K562 (cell line): ENCODE measurements at regions not wholly inside any gene's neighbourhood (a gene's known extent, or its start where the extent isn't known, plus 50 kb on each side); places are given as distances from the start of the nearest gene placed in this dataset.

Source experiments
- ATAC-seq: fragments of 200-7000 bp; cut with Tn5 transposase; 3 replicates; pipeline ENCODE4 v1.9.1; 2020; ENCODE audit warnings: moderate library complexity
- BruUV-seq: library from RNA; stranded (reverse); fragments of 400-500 nt; replicated peaks from 2 replicates; lab custom pipeline; 2021; lab: Mats Ljungman, UMichigan
- CTCF ChIA-PET: fragments of 300-600 bp; formaldehyde crosslinking; extraction: SDS; loops from one replicate; lab custom pipeline; 2021; ENCODE audit warnings: low intra/inter-chr PET ratio; lab: Yijun Ruan, JAX
- POLR2A ChIA-PET: fragments of 300-600, 350-650 bp; sonication (Branson Sonifier 250); formaldehyde crosslinking; extraction: SDS; loops from one replicate; lab custom pipeline; 2021; ENCODE audit warnings: antibody characterized with exemption, inconsistent platforms; lab: Yijun Ruan, JAX
- DNase-seq, 4 experiments: peaks; one replicate each; pipeline versions ENCODE4 v3.0.0 to v3.0.0-alpha.2; 2011 to 2018; ENCODE audit warnings: low spot score in 3 of 4, mixed read lengths in 3 of 4; ENCODE audit errors: extremely low read depth in 1 of 4
- FAIRE-seq: peaks from 2 replicates; lab custom pipeline; 2011; peaks lifted over from hg19 to GRCh38; lab: Jason Lieb, UNC
- H2AFZ ChIP-seq: 2 replicates; pipeline ENCODE4 v1.6.0; 2011; ENCODE audit warnings: low read depth, low read length, control low read depth, inconsistent platforms
- H3K27ac ChIP-seq: fragments of 200-600 bp; 3 replicates; pipeline ENCODE4 v1.8.0; 2011; ENCODE audit warnings: low read depth, mild to moderate bottlenecking, control low read depth, inconsistent platforms, low read length, moderate library complexity, mixed read lengths; ENCODE audit errors: extremely low read depth
- H3K27me3 ChIP-seq, 2 experiments: fragments of 300-600 bp in 1 of 2; 2 replicates in 1 of 2; 3 replicates in 1 of 2; pipeline versions ENCODE4 v1.6.0 to v1.8.0; 2011; ENCODE audit warnings: inconsistent platforms in 2 of 2, low read length in 2 of 2, mild to moderate bottlenecking in 1 of 2, mixed read lengths in 1 of 2, moderate library complexity in 1 of 2; ENCODE audit not compliant: control insufficient read depth in 2 of 2, insufficient read depth in 2 of 2
- H3K36me3 ChIP-seq: fragments of 300-600 bp; 3 replicates; pipeline ENCODE4 v1.8.0; 2011; ENCODE audit warnings: mild to moderate bottlenecking, low read length, inconsistent platforms; ENCODE audit not compliant: control insufficient read depth, insufficient read depth
- H3K4me1 ChIP-seq, 2 experiments: fragments of 200-600 bp in 1 of 2; replicated peaks in 1 of 2; 2 replicates in 1 of 2; 3 replicates in 1 of 2; pipeline versions ENCODE4 v1.5.1 to v1.8.0; 2011; ENCODE audit warnings: inconsistent platforms in 2 of 2, low read length in 2 of 2, mild to moderate bottlenecking in 1 of 2, mixed read lengths in 1 of 2, moderate library complexity in 1 of 2; ENCODE audit not compliant: control insufficient read depth in 2 of 2, insufficient read depth in 2 of 2
- H3K4me2 ChIP-seq: 2 replicates; pipeline ENCODE4 v1.6.1; 2011; ENCODE audit warnings: low read length, control low read depth, inconsistent platforms, mixed read lengths; ENCODE audit not compliant: insufficient read depth
- H3K4me3 ChIP-seq: fragments of 200-600 bp; sonication (generic), shearing (Covaris generic); 2 replicates; pipeline ENCODE4 v1.5.1; 2016; ENCODE audit warnings: control low read depth, inconsistent platforms
- H3K79me2 ChIP-seq: fragments of 200-600 bp; 3 replicates; pipeline ENCODE4 v1.8.0; 2011; ENCODE audit warnings: low read length, inconsistent platforms; ENCODE audit not compliant: control insufficient read depth, insufficient read depth
- H3K9ac ChIP-seq, 2 experiments: 2 replicates each; pipeline versions ENCODE4 v1.6.0 to v1.6.1; 2011; ENCODE audit warnings: low read depth in 2 of 2, low read length in 2 of 2, control low read depth in 1 of 2, inconsistent platforms in 1 of 2, mild to moderate bottlenecking in 1 of 2, mixed read lengths in 1 of 2; ENCODE audit not compliant: insufficient read depth in 1 of 2
- H3K9me1 ChIP-seq: one replicate; pipeline ENCODE4 v1.6.0; 2011; ENCODE audit warnings: inconsistent platforms, mild to moderate bottlenecking, low read length, moderate library complexity; ENCODE audit not compliant: control insufficient read depth, insufficient read depth
- H3K9me3 ChIP-seq: replicated peaks from 2 replicates; pipeline ENCODE4 v1.5.1; 2011; ENCODE audit warnings: low read depth, low read length, inconsistent platforms; ENCODE audit not compliant: control insufficient read depth, insufficient read depth
- H4K20me1 ChIP-seq: replicated peaks from 2 replicates; pipeline ENCODE4 v1.6.1; 2011; ENCODE audit warnings: low read length, inconsistent platforms, mixed read lengths; ENCODE audit not compliant: control insufficient read depth, insufficient read depth
- ATF1 ChIP-seq, 2 experiments: fragments of 450-650 bp in 1 of 2; IDR thresholded peaks; 2 replicates each; pipeline ENCODE4 v1.6.1; 2016; ENCODE audit warnings: missing compliant biosample characterization in 1 of 2, missing genetic modification characterization in 1 of 2
- E2F3 ChIP-seq: fragments of 250-450 bp; sonication (Bioruptor Pico); IDR thresholded peaks from 2 replicates; pipeline ENCODE4 v1.4.0; 2020; ENCODE audit warnings: mild to moderate bottlenecking
- KAT8 ChIP-seq: fragments of 450-650 bp; IDR thresholded peaks from 2 replicates; pipeline ENCODE4 v1.6.1; 2016; ENCODE audit warnings: low read depth, mild to moderate bottlenecking
- KDM5B ChIP-seq: fragments of 200-600 bp; sonication (generic); IDR thresholded peaks from 2 replicates; pipeline ENCODE4 v1.6.1; 2012; ENCODE audit warnings: low read depth, mild to moderate bottlenecking, moderate library complexity, low read length, control low read depth, inconsistent platforms; ENCODE audit not compliant: insufficient replicate concordance
- MBD2 ChIP-seq: sonication (generic); IDR thresholded peaks from 2 replicates; pipeline ENCODE4 v1.6.1; 2016; ENCODE audit warnings: low read depth, borderline replicate concordance
- MEIS2 ChIP-seq: fragments of 450-650 bp; IDR thresholded peaks from 2 replicates; pipeline ENCODE4 v1.6.1; 2014; ENCODE audit warnings: mild to moderate bottlenecking; ENCODE audit not compliant: partially characterized antibody
- MYBL2 ChIP-seq, 2 experiments: fragments of 450-650 bp in 1 of 2; sonication (generic) in 1 of 2; formaldehyde crosslinking in 1 of 2; IDR thresholded peaks; 2 replicates each; pipeline versions ENCODE4 v1.6.1 to v1.8.1; 2017 to 2022; ENCODE audit warnings: borderline replicate concordance in 1 of 2, inconsistent platforms in 1 of 2, low read depth in 1 of 2, mild to moderate bottlenecking in 1 of 2, missing genetic modification reagents in 1 of 2, moderate library complexity in 1 of 2
- RAD51 ChIP-seq: fragments of 450-650 bp; IDR thresholded peaks from 2 replicates; pipeline ENCODE4 v1.7.1; 2016; ENCODE audit warnings: low read depth, mild to moderate bottlenecking, borderline replicate concordance
- RCOR1 ChIP-seq, 2 experiments: IDR thresholded peaks; 2 replicates each; pipeline ENCODE4 v1.6.1; 2012; ENCODE audit warnings: low read depth in 2 of 2, low read length in 2 of 2, borderline replicate concordance in 1 of 2, improper control_type of control experiment in 1 of 2
- SIN3B ChIP-seq: fragments of 450-650 bp; IDR thresholded peaks from 2 replicates; pipeline ENCODE4 v1.6.1; 2017; ENCODE audit warnings: low read depth, mild to moderate bottlenecking, moderate library complexity
- ZNF224 ChIP-seq: sonication (generic); formaldehyde crosslinking; IDR thresholded peaks from 2 replicates; pipeline ENCODE4 v1.8.0; 2022; ENCODE audit warnings: mild to moderate bottlenecking, missing genetic modification reagents
- ZNF282 ChIP-seq: sonication (generic); formaldehyde crosslinking; IDR thresholded peaks from 2 replicates; pipeline ENCODE4 v1.8.1; 2023; ENCODE audit warnings: missing genetic modification reagents
- ZNF644 ChIP-seq: fragments of 200-800 bp; sonication (Bioruptor generic); IDR thresholded peaks from 2 replicates; pipeline ENCODE4 v1.6.1; 2016; ENCODE audit warnings: low read depth, missing genetic modification characterization, missing compliant biosample characterization
- in situ Hi-C: fragments of 300-500 bp; cut with MboI; formaldehyde crosslinking; loops from 4 replicates; pipeline ENCODE4 v1.15.0; 2018; ENCODE audit warnings: inconsistent platforms, mixed read lengths
- intact Hi-C: fragments of 100-400 bp; cut with micrococcal nuclease; formaldehyde crosslinking; loops from 2 replicates; pipeline ENCODE4 v1.14.2; 2022
- TF ChIP-seq, protein P1 (sequence below): conservative IDR thresholded peaks from 2 replicates; pipeline ENCODE4 v1.6.1; 2011; ENCODE audit warnings: low read depth, mild to moderate bottlenecking, low read length; ENCODE audit not compliant: control insufficient read depth
- TF ChIP-seq, protein P2 (sequence below): fragments of 450-650 bp; IDR thresholded peaks from 2 replicates; pipeline ENCODE4 v1.7.0; 2016; ENCODE audit warnings: borderline replicate concordance
- TF ChIP-seq, protein P3 (sequence below), 2 experiments: fragments of 450-650 bp; IDR thresholded peaks; 2 replicates each; pipeline ENCODE4 v1.6.1; 2016

DNA sequence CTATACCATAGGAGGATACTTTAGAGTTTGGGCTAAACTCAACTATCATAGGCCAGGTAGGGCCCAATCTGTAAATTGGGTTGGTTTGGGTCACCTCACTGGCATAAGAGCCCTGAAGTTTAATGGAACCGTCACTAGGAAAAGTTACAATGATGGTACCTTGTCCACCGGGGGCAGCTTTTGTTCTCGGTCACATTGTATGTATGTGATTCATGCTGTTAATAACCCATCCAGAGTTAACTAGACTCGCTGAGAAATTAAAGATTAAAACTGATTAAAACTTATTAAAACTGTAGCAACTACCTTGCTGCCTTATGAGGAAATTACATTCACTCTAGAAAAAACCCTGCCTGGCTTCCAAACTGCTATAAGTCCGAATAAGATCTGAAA is 145.0 kb upstream of the TMCO5A start (continued):
- TF ChIP-seq, protein P1, sequence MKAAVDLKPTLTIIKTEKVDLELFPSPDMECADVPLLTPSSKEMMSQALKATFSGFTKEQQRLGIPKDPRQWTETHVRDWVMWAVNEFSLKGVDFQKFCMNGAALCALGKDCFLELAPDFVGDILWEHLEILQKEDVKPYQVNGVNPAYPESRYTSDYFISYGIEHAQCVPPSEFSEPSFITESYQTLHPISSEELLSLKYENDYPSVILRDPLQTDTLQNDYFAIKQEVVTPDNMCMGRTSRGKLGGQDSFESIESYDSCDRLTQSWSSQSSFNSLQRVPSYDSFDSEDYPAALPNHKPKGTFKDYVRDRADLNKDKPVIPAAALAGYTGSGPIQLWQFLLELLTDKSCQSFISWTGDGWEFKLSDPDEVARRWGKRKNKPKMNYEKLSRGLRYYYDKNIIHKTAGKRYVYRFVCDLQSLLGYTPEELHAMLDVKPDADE = no peak
- TF ChIP-seq RAD51 (no peak), MEIS2 (no peak)

DNA sequence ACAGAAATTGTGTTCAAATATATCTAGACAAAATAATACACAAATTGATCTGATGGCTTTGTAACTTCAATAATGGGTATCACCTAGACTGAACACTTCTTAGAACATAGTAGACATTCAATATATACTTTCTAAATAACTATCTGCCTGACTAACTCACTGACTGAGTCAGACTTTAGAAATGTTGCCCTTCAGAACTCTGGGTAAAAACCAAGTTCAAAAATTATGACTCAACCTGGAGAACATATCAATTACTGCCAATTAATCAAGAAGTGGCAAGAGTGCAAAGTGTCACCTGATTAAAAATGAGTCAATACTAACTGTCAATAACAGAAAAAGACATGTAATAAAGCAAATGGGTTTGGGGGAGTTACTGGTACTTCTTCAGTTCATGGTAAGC is 144.6 kb upstream of the TMCO5A start:
- Histone ChIP-seq H3K36me3 (no peaks in the 10 kb centered on the region), H3K9me3 (no peaks in the 10 kb centered on the region; the same call in none of the 2 replicates), H3K27me3 (no peaks in the 10 kb centered on the region), H3K9ac (no peak overlapping the region), H3K9me1 (no peaks in the 10 kb centered on the region), H3K27ac (no peak overlapping the region), H3K4me1 (no peaks in the 10 kb centered on the region), H3K4me2 (no peak overlapping the region), H2AFZ (no peak overlapping the region), H4K20me1 (no peaks in the 10 kb centered on the region), H3K79me2 (no peaks in the 10 kb centered on the region), H3K4me3 (no peak overlapping the region)
- intact Hi-C loops = no loop called here
- ATAC-seq (no peak), DNase-seq (no peak), FAIRE-seq (no peak)
- ChIA-PET POLR2A (no interaction called here), CTCF (no interaction called here)
- BruUV-seq = no TSS peak
- in situ Hi-C loops = no loop called here
- TF ChIP-seq E2F3 (CRISPR knock-in tag) (no peak), RCOR1 (IDR thresholded peaks at IDR 0.05; ENCODE audit: borderline replicate concordance in 1 of 2, low read depth in 2 of 2, low read length in 2 of 2) (no peak), KDM5B (no peak), ZNF282 (CRISPR knock-in tag) (no peak), ATF1 (CRISPR knock-in tag; IDR thresholded peaks at IDR 0.05) (no peak), ATF1 (tag; IDR thresholded peaks at IDR 0.05) (no peak), MBD2 (no peak), MYBL2 (IDR thresholded peaks at IDR 0.05; ENCODE audit: low read depth) (no peak), MYBL2 (CRISPR knock-in tag; IDR thresholded peaks at IDR 0.05; ENCODE audit: borderline replicate concordance) (no peak), ZNF224 (CRISPR knock-in tag) (no peak), KAT8 (no peak), ZNF644 (tag) (no peak), SIN3B (no peak)
- TF ChIP-seq, protein P2, sequence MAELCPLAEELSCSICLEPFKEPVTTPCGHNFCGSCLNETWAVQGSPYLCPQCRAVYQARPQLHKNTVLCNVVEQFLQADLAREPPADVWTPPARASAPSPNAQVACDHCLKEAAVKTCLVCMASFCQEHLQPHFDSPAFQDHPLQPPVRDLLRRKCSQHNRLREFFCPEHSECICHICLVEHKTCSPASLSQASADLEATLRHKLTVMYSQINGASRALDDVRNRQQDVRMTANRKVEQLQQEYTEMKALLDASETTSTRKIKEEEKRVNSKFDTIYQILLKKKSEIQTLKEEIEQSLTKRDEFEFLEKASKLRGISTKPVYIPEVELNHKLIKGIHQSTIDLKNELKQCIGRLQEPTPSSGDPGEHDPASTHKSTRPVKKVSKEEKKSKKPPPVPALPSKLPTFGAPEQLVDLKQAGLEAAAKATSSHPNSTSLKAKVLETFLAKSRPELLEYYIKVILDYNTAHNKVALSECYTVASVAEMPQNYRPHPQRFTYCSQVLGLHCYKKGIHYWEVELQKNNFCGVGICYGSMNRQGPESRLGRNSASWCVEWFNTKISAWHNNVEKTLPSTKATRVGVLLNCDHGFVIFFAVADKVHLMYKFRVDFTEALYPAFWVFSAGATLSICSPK = no peak
- TF ChIP-seq, protein P3, sequence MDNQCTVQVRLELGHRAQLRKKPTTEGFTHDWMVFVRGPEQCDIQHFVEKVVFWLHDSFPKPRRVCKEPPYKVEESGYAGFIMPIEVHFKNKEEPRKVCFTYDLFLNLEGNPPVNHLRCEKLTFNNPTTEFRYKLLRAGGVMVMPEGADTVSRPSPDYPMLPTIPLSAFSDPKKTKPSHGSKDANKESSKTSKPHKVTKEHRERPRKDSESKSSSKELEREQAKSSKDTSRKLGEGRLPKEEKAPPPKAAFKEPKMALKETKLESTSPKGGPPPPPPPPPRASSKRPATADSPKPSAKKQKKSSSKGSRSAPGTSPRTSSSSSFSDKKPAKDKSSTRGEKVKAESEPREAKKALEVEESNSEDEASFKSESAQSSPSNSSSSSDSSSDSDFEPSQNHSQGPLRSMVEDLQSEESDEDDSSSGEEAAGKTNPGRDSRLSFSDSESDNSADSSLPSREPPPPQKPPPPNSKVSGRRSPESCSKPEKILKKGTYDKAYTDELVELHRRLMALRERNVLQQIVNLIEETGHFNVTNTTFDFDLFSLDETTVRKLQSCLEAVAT (IDR thresholded peaks at IDR 0.05) = no peak
